HG02973 (cell line): ENCODE measurements at regions not wholly inside any gene's neighbourhood (a gene's known extent, or its start where the extent isn't known, plus 50 kb on each side); places are given as distances from the start of the nearest gene placed in this dataset.
"Not testable (repeated sequence)": the region's sequence is repeated elsewhere in the genome, so short reads cannot be mapped to it uniquely, and the experiment has no call there.

Source experiments
- ATAC-seq: cut with Tn5 transposase; IDR thresholded peaks from one replicate; pipeline ENCODE4 v1.9.1; 2021; ENCODE audit warnings: moderate library complexity; ENCODE audit not compliant: unreplicated experiment

DNA sequence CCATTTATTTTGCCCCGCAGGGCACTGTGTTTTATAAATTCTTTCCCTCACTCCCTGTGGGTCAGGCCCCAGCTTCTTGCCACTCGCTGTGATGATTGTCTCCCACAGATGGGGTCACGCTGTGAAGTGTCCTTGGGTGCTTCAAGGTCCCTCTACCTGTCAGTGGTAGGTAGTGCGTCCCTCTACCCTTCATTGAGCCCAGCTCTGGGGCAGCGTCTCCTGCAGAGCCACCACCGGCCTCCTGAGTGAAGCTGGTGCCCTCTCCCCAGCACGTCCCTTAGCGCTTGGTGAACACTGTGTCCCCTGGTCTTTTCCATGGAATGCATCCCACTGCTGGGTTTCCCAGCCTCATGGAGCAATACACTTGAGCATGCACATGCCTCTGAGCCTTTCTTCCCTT, 108.2 kb downstream of the NRN1 start:
- ATAC-seq, result no peak

DNA sequence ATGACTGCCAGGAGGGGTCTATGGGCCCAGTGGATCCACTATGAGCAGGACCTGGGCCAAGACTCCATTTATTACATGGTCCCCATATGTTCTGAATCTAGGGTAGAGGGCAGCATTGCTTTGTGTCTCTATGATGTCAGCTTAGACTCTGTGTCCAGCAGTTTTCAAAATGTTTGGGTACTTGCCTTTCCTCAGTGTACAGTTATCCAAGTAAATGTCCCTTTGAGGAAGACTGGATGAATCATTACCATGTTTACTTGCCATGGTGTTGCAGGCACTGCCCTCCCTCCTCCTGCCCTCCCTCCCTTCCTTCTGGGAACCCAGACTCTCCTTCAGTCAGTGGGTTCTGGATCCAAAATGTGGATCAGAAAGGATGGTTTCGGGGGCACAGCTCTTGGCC, 108.6 kb downstream of the NRN1 start:
- ATAC-seq, result no peak

DNA sequence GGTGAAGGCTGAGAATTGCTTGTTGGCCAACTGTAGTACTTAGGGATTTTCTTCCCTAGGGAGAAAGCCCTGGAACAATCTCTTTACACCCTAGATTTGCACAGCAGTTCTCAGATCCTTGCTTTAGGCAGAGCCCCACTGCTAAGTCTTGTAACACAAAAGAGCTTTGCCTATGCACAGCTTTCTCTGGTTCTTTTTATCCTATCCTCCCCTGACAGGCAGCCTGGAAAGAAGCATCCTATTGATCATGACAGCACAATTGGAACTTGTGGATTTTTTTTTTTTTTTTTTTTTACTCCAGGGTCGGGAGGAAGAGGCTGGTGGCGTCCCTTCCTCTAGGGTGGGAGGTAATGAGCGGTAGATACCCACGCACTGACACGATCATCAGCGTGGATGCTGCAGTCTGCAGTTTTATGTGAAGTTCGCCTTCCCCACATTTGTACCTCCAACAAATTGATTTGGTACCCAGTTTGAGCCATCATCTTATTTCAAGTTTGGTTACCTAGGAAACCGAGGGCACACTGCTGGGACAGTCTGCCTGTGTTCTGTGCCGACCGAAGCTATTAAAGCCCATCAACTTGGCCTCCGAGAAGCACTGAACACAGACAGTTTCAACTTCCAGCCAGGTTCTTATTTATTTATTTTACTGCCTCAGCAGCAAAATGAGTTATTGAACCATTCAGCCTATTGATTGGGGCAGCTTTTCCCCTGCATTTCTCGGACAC, 110.1 kb downstream of the NRN1 start:
- ATAC-seq, result no peak

DNA sequence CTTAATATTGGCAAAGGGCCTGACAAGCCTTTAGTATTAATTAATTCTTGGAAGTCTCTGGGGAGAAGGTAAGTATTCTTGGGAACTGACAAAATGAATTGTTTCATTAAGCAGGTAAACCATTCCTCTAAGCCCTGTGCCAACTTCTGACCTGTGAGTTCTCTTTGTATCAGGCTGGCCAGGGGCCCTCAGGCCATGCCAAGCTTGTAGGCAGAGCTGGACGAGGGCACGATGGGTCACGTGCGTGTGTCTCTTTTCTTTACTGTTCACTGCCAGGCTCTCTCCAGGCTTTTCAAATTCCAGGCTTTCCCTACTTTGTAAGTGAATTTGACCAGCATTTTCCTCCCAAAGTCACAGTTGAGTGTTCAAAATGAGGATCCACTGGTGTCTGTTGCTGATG, 112.4 kb downstream of the NRN1 start:
- no peak for ATAC-seq

DNA sequence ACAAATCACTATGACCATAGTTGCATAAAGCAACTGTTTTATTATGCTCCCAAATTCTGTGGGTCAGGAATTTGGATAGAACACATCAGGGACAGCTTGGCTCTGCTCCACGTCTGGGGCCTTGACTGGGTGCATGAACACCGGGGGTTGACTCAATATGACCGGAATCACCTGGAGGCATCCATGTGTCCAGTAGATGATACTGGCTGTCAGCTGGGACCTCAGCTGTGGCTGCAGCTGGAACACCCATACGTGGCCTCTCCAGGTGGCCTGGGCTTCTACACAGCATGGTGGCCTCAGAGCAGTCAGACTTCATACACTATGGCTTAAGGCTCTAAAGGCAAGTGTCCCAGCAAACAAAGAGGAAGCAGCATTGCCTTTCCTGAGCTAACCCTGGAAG, 113.4 kb downstream of the NRN1 start:
- no peak for ATAC-seq

DNA sequence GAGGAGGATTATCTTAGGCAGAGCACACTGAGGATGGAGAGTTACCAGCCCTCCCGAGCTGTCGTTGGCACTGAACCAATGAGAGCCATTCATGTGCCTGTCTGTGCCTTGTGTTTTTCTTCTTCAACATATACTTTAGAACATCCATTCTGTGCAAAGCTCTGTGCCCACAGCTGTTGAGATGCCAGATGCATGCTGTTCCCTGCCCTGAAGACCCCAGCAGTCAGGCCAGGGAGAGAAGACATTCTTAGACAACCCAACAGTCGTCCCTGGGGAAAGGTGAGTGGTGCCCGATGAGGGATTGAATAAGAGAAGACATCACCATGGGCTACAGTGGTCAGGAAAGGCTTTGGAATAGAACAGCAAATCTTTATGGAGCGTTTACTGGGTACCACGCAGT, 114.1 kb downstream of the NRN1 start:
- ATAC-seq, result no peak

DNA sequence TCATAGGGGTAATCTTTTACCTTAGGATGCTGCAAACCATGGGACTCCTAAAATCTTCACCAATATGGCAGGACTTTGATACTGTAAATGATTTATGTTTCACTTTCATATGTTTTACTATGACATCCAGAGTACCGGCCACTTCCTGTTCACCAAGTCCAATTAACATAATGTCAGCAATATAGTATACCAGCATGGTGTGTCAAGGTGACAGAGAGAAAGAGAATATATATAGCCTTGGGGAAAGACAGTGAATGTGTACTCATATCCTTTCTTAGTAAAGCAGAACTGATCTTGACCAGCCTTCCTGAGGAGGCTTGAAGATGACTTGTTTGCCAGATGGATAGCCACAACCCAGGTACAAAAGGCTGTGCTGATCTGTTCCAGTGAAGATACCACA, 127.9 kb downstream of the NRN1 start:
- ATAC-seq, result no peak

DNA sequence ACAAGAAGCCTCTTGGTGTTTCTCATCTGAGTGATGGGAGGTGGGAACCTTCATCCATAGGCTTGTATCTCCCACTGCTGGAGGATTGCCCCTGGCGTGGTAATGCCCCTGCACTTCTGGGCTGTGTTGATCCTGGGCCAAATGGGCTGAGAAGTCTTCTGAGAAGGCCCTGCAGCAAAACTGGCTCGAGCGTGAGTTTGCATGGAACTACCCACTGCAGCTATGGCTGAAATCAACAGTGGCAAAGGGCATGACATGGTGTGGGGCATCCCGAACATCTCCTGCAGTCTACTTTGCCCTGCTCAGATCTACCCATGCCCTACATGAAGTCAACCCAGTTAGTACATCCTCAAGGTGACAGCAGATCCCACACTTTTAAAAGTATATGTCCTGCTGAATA, 130.6 kb downstream of the NRN1 start:
- no peak for ATAC-seq

DNA sequence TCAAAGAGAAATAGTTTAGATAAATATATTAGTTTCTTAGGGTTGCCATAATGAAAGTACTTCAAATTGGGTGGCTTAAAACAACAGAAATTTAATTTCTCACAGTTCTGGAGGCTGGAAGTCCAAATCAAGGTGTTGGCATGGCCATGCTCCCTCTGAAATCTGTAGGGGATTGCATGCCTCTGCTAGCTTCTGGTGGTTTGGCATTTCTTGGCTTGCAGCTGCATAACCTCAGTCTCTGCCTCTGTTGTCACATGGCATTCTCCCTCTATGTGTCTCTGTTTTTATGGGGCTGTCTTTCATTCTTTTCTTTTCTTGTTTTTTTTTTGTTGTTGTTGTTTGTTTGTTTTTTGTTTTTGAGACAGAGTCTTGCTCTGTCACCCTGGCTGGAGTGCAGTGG, 132.7 kb downstream of the NRN1 start:
- ATAC-seq, result not testable (repeated sequence)

DNA sequence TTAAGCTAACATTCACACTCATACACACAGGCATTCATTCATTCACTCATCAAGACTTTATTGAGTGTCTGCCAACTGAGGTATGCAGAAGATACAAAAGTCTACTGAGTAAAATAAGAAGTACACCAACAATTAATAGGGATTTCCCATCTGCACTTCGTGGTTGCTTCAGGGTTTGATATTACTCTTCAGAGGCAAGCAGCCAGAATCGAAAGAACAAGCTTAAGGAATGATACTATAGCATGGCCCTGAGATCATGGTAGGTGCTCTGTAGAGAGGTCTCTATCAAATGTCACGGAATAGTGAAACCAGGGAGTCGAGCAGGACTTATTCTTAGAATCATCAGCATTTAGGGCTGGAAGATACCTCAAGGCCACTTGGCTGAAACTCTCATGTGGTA, 135.4 kb downstream of the NRN1 start:
- no peak for ATAC-seq

DNA sequence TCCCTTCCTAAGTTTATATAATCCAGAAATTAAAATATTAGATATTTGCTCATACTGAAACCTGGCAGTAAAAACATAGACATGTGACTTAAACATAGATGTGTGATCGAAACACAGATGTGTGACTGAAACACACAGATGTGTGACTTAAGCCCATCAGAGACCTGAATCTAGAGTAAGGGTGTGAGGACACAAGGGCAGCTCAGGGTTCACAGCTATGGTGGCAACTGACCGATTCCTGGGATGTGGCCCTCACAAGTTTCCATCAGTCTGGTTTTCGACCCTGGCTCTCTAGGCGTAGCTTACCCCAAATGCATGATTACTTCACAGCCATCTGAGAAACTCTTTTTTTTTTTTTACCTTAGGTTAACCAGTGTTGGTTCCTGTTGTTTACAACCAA, 137.0 kb downstream of the NRN1 start:
- ATAC-seq, result no peak

DNA sequence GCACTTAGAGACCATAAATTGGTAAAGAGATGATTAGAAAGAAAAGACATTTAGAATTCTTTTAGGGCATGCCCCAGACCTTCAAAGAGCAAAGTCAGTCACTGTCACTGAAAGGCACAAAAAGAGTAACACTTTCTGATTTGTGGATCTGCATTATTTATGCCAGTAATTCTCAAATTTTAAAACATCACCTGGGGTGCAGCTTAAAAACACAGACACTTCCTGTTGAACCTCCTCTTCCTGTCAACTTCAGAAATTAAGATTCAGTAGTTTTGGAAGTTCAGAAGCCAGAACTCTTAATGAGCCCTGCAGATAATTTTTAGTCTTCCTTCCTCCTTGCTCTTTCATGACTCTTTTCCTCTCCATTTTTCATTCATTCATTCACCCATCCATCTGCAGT, 137.5 kb downstream of the NRN1 start:
- ATAC-seq, result no peak

DNA sequence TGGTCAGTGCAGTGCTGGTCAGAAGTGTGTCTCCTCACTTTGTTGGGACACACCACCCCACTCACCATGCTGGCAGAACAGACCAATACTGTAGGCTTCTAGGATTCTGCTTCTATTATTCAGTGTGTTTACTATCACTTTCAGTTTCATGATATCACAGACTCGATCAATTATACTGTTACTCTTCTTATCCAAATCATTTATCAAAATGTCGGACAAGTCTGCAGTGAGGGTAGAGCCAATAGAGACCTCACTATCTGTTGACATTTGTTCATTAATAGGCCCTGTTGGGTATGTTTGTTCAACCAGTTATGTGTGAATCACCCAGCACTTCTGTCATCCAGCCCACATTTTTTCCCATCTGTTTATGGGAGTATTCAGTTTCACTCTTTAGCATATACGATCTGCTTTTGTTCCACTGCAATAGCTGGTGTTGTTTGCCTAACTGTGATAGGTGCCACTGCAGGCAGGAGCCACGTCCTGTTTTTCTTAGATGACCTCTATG, 140.1 kb downstream of the NRN1 start:
- no peak for ATAC-seq

DNA sequence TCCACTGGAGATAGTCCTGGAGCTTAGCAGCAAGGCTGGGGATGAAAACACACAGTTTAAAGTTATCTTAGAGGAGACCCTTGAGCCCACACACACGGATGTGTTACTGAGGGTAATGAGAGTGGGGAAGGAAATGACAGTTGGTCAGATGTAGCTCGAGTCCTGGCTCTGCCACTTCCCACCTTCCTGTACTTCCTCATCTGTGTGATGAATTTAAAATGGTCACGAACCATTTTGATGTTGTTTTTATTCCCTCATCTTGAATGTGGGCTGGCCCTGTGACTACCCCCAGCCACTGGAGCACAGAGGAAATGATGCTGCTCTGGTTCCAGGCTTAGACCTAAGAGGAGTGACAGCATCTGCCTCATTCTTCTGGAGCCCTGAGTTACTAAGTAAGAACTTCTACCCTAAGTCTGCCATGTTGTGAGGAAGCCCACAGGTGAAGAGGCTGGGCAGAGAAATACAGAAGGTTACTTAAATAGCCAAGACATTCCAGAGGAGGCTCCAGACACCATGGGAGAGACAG, 141.2 kb downstream of the NRN1 start:
- ATAC-seq, result no peak

DNA sequence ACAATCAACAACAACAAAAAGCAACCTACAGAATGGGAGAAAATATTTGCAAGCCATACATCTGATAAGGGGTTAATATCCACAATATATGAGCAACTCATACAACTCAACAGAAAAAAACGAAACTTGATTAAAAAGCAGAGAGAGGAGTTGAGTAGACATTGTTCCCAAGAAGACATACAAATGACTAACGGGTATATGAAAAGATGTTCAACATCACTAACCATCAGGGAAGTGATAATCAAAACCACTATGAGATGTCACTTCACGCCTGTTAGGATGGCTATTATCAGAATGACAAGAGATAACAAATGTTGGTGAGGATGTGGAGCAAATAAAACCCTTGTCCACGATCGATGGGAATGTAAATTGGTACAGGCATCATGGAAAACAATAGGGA, 145.9 kb downstream of the NRN1 start:
- ATAC-seq, result no peak

DNA sequence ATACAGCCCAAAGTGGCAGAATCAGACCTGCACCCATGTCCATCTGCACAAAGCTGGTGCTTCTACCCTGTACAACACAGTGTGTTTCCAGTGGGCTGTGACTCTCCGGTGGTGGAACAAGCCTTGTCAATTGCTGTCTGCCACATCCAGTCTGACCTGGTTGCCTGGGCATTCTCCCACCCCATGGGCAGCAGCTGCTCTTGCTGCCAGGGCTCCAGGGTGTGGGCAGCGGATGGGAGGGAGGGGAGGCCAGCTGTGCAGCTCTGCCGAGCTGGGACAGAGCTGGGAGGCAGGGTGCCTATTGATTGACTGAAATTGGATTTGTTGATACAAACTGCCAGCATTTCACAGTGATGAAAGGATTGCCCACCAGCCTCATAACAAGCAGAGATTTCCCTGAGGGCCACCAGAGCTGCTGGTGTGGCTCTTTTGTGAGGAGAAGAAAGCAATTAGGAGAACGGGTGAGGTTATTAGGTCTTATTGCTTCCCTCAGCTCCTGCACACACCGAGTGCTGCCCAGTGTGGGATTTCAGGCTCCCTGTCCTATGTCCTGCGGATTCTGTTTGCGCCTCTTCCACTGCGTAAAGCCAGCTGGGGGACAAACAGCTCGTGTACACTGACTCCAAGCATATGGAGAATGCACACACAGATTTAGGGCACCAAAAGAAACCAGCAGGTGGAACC, 150.8 kb downstream of the NRN1 start:
- no peak for ATAC-seq

DNA sequence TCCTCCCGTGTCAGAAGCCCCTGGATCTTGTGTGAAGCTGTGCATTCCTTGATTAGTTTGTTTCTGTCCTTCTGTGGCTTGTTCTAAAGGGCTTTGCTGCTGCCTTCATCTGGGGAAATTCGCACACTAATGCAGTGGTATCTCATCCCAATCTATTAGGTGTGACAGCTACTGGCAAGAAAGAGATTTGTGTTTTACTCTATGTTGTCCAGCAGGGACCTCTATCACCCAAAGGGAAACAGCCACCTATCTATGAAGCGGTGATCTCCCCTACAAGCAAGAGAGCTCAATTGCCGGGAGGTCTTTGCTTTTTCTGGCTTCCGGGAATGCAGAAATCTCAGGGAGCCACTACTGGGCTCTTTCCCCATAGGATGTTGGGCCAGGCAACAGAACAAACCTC, 151.8 kb downstream of the NRN1 start:
- no peak for ATAC-seq

DNA sequence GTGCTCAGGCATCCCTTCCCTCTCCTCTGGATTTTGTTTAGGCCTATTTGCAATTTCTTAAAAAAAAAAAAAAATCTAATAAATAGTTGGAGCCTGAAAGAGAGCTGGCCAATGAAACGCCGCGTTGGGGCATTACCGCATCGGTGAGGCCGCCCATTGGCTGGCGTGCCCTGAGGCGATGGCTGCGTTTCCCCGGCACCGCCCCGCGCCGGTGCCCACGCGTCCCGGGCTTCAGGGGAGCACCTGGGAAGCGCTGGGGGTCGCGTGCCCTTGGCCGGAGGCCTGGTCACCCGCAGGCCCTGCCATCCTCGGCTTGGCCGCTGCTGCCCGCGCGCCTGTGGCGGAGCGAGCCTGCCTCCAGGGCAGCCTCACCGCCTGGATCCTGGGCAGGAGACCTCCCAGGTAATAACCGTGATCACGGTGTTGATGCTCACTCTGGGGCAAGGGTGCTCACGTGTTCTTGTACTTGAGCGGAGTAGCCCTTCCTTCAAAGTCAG, 155.4 kb downstream of the NRN1 start:
- peak; percentile 81 for ATAC-seq

DNA sequence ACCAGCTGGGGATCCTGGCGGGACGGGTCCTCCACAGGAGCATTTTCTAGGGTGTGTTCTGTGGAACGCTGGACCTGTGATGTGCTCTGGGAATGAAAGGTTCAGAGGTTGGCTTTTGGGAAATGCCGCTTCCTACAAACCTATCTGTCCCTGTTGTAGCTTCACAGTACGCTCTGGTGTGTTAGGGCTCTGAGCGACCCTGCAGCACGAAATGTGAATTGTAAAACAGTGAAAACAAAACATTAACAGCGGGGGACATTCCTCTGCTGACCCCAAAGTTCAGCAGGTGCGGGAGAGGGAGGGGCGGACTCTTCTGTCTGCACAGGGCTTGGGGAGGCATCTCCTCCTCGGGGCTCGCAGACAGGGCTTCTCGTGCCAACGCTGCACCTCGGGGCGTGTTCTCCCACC, 155.9 kb downstream of the NRN1 start:
- ATAC-seq, result peak; percentile 33

DNA sequence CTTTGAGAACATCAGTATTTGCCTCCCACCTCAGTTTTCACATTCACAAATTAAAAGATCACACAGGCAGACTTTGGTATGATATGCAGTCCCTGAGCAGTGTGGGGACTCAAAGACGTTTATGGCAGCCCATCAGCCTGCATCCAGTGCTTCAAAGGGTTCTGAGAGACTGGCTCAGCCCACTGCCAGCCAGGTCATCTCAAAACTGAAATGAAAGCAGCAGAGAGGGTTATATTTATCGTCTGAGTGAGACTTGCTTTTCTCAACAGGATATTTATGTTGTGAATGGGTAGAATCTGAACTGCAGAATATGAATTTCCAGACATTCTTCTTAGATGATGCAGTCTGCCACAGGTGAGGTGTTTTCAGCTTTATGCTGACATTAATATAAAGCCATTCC, 159.8 kb downstream of the NRN1 start:
- peak; percentile 40 for ATAC-seq

DNA sequence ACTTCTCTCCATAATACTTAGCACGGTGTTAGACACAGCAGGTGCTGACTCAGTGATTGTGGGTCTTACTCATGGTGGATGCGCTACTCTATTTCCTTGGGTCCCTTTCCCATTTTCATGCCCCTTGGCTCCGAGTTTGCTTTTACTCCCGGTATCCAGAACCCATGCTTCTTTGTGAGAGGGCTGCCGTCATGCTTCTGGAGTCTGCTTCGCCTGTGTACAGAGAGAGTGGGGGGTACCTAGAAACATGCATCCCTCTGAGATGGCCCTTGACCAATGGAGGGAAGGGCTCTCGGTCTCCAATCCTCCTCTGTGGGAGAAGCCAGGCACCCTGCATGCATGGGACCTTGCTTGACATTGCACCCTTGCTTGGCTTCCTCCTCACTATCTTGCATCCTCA, 160.4 kb downstream of the NRN1 start:
- no peak for ATAC-seq

DNA sequence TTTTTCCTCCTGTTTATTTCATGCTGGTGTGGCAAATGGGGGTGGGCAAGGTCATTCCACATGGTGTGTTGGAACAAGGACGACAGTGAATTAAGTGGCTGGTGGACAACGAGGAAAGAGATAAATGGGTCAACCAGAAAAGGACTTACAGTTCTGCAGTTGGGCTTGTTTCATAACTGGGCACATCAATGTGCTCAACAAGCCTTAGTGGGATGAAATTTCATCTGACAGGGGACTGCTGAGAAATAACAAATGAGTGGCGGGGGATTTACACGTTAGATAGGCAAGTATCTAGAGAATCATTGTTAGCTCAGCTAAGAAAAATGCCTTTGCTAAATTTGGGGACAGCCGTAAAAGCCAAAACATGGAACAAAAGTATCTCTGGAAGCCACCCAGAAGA, 163.6 kb downstream of the NRN1 start:
- no peak for ATAC-seq
